ENCODE measurements at regions not wholly inside any gene's neighbourhood (a gene's known extent, or its start where the extent isn't known, plus 50 kb on each side); places are given as distances from the start of the nearest gene placed in this dataset.

GRCh38 chr5:61981886-61982285 is 324.1 kb upstream of the KIF2A start:
- no peak for TF ChIP-seq CTCF (IDR thresholded peaks at IDR 0.05)
- TF ChIP-seq EP300 (IDR thresholded peaks at IDR 0.05) = no peak
- TF ChIP-seq POLR2A (IDR thresholded peaks at IDR 0.05) = no peak
